Globus pallidus (tissue), 1 donor: ENCODE measurements at regions not wholly inside any gene's neighbourhood (a gene's known extent, or its start where the extent isn't known, plus 50 kb on each side); places are given as distances from the start of the nearest gene placed in this dataset.
"Not testable (repeated sequence)": the region's sequence is repeated elsewhere in the genome, so short reads cannot be mapped to it uniquely, and the experiment has no call there.

Experiments used
- DNase-seq: peaks from one replicate; pipeline ENCODE4 v3.0.0-alpha.2; 2015; ENCODE audit warnings: low spot score

- no peak for DNase-seq
Measured at GRCh38 chr10:94230134-94230785, 132.5 kb downstream of the NOC3L start.

DNA sequence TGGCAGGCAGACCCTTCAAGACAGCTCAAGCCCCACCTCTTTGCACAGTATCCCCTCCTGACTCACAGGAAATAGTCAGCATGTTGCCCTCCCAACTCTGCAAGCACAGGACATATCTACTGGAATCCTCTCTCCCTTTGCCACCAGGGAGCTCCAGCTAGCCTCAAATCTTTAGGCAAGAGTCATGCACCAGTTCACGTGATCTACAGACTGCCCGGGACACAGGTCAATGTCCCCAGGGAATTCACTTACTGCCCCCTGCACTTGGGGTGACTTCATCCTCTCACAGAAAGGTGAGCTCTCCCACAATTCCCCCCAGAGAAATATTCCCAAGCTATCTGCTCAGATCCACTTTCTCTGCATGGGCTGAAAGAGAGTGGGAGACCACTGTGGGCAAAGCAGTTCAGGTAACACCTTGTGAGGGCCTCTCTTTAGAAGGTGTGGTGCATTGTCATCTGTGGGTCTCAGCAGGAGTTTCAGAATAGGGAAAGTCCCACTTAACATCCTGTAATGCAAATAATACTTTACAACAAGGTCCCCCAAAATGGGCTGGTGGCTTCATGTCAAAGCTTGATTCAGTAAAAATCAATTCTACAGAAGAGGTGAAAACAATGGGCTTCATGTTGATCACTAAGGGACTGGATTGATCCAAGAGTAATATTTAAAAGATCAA is 129.9 kb downstream of the NOC3L start:
- DNase-seq, result no peak

DNA sequence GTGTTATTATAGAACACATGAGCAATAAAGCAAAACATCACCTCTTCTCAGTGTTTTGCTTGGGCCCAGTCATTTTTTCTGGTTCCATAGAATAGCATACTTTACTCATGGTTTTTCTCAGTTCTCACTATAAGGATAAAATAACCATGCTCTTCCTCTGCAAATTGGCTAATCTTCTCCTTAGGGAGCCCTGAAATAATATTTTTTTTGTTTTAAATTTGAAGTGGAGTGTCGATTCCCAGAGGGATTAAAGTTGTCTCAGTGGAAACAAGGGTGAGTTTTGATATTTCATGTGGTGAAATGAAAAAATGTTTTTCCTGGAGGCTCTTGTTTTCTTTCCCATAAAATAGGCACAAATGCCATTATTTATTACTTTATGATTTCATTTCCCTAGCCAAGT is 127.3 kb downstream of the NOC3L start:
- no peak for DNase-seq

- DNase-seq, result no peak
Measured at GRCh38 chr10:94238006-94238617, 124.6 kb downstream of the NOC3L start.

- DNase-seq, result no peak
Measured at GRCh38 chr10:94239696-94240095, 123.0 kb downstream of the NOC3L start.

- DNase-seq, result no peak
Measured at GRCh38 chr10:94240491-94240890, 122.2 kb downstream of the NOC3L start.

DNA sequence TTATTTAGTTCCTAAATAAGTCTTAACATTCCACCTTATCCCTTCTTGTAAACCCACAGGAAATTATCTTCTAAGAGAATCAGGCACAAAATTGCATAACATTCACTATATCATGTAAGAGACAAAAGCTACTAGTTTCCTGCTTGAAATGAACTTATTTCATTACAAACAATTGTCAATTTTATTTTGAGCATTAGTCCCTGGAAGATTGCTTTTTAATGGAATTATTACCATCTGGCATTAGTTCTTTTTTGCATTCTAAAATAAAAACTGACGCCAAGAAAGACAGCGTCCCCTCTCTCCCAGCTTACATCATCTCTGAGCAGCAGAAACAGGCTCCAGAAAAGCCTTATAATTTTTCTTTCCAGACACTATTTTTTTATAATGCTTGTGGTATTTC is 121.8 kb downstream of the NOC3L start:
- DNase-seq, result no peak

- no peak for DNase-seq
Measured at GRCh38 chr10:94251098-94251497, 111.6 kb downstream of the NOC3L start.

DNA sequence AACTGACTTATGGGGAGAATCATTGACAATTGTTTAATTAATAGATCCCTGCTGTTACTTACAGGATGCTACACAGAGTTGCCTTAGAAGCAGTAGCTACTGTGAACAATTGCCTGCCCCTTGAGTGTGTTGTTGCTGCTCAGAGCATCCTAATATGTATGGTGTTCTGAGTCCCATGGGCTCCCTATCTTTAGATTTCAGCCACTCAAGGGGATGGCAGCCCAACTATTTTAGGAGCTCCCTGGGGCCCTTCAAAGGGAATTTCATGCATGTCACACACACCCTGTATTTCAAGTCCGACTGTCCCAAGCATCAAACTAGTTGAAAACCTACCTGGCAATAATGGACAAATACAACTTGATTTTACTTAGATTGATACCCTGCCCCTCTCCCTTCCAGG is 111.2 kb downstream of the NOC3L start:
- no peak for DNase-seq

DNA sequence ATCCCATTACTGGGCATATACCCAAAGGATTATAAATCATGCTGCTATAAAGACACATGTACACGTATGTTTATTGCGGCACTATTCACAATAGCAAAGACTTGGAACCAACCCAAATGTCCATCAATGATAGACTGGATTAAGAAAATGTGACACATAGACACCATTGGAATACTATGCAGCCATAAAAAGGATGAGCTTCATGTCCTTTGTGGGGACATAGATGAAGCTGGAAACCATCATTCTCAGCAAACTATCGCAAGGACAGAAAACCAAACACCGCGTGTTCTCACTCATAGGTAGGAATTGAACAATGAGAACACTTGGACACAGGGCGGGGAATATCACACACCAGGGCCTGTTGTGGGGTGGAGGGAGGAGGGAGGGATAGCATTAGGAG is 105.3 kb downstream of the NOC3L start:
- not testable (repeated sequence) for DNase-seq

DNA sequence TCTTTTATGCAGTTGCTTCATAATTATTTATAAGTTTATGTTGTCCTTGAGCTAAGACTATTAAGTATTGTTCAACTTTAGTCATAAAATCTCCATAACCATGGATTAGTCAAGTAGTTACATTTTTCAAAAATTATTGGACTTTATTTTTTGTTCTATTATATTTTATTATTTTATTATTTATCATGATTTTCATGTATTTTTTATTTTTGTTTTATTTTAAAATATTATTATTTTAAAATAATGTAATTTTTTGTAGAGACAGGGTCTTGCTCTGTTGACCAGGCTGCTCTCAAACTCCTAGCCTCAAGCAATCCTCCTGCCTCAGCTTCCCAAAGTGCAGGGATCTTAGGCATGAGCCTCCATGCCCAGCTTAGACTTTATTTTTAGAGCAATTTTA is 102.3 kb downstream of the NOC3L start:
- DNase-seq, result no peak

- DNase-seq, result no peak
Measured at GRCh38 chr10:94264085-94264484, 98.7 kb downstream of the NOC3L start.

- no peak for DNase-seq
Measured at GRCh38 chr10:94266091-94266490, 96.6 kb downstream of the NOC3L start.

DNA sequence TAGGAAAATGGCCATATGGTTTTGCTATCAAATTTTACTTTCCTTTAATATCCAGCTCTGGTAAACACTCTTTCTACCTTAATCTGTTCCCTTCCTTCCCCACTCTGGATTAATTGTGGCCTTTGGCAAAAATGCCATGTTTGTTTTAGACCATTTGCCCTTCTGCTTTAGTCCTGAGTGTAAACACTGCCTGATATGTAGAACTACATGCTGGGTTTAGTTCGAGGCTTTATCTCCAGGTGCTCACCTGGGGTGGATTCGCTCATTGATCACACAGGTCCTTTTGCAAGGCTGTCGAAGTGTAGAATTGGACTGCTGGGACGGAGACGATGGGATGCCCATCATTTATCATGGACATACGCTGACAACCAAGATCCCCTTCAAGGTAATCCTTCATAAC is 94.1 kb downstream of the NOC3L start:
- DNase-seq, result no peak

DNA sequence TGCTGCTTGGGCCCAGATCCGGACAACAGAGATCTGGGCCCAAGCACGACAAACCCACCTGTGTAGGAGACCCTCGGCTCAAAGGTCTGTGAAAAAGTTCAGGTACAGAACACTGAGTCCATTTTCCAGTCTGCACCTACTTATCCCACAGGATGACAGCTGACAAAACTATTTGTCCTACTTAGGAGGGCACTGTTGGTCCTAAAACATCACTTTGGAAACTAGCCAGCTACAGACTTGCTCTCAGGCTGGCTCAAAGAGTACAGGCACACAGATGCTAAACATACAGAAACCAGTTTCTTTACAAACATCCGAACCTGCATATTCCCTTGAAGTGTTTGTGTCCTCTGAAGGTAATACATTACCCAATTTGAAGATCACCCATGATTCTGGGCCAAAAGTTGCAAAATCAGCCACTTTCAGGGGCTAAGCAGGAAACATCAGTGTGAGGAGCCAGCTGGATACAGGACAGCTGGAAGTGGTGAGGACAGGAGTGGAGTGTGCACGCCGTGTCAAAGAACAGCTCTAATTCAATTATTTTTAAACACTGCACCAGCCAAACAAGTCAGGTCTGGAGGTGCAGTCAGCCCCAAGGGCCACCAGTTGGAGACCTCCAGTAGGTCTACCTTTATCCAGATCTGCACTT is 88.5 kb downstream of the NOC3L start:
- no peak for DNase-seq

GRCh38 chr10:94276140-94276539 is 86.6 kb downstream of the NOC3L start:
- DNase-seq, result no peak

GRCh38 chr10:94277450-94277849 is 85.3 kb downstream of the NOC3L start:
- DNase-seq, result no peak

- DNase-seq, result peak; percentile 29
Measured at GRCh38 chr10:94279835-94280709, 82.7 kb downstream of the NOC3L start.

GRCh38 chr10:94281654-94282053 is 81.1 kb downstream of the NOC3L start:
- no peak for DNase-seq

DNA sequence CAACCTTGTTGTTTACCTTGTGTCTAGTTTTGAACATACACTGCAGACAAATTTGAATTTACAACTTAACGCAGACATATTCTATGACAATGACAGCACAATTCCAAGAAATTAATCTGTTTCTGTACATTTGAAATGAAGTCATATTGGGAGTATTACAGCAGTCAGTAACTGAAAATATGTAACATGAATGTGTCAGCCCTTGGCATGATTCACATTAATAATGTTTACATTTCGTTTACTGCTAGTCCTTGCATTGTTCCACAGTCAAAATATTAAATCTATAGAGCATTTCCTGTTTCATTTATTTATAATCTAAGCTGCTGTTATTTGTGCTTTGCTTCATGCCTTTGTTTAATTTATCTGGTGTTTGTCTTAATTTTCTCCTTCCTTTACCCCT is 80.4 kb downstream of the NOC3L start:
- DNase-seq, result no peak
